Neural cell (in vitro differentiated cells): ENCODE measurements at regions not wholly inside any gene's neighbourhood (a gene's known extent, or its start where the extent isn't known, plus 50 kb on each side); places are given as distances from the start of the nearest gene placed in this dataset.
"Not testable (repeated sequence)": the region's sequence is repeated elsewhere in the genome, so short reads cannot be mapped to it uniquely, and the experiment has no call there.

Experiments used
- H2AFZ ChIP-seq: fragments of 200-600, 300-800 bp; sonication (generic), shearing (Covaris generic); 2 replicates; pipeline ENCODE4 v1.6.0; 2014; ENCODE audit warnings: low read depth, mild to moderate bottlenecking, antibody characterized with exemption, low read length, moderate library complexity
- H3F3A ChIP-seq: fragments of 200-600 bp; shearing (Covaris generic); 2 replicates; pipeline ENCODE4 v1.6.1; 2016; ENCODE audit warnings: mild to moderate bottlenecking, moderate library complexity, mixed read lengths, antibody characterized with exemption, low read length; ENCODE audit not compliant: insufficient read depth, poor library complexity, severe bottlenecking
- H3K27ac ChIP-seq: fragments of 200-600, 300-800 bp; sonication (generic), shearing (Covaris generic); 2 replicates; pipeline ENCODE4 v1.5.1; 2014; ENCODE audit warnings: mild to moderate bottlenecking, low read length, moderate library complexity
- H3K27me3 ChIP-seq: fragments of 300-800, 200-600 bp; sonication (generic), shearing (Covaris generic); 2 replicates; pipeline ENCODE4 v1.6.0; 2014; ENCODE audit warnings: mild to moderate bottlenecking, low read depth, low read length, moderate library complexity; ENCODE audit not compliant: insufficient read depth
- H3K36me3 ChIP-seq: fragments of 300-800, 200-600 bp; sonication (generic), shearing (Covaris generic); 2 replicates; pipeline ENCODE4 v1.5.1; 2014; ENCODE audit warnings: mild to moderate bottlenecking, antibody characterized with exemption, low read length, moderate library complexity; ENCODE audit not compliant: insufficient read depth
- H3K4me2 ChIP-seq: fragments of 300-800, 200-600 bp; sonication (generic), shearing (Covaris generic); 2 replicates; pipeline ENCODE4 v1.6.0; 2014; ENCODE audit warnings: mild to moderate bottlenecking, low read length
- H3K4me3 ChIP-seq: fragments of 300-800, 200-600 bp; sonication (generic), shearing (Covaris generic); 2 replicates; pipeline ENCODE4 v1.5.1; 2014; ENCODE audit warnings: mild to moderate bottlenecking, low read length, moderate library complexity
- H3K79me2 ChIP-seq: fragments of 200-600 bp; shearing (Covaris generic); replicated peaks from 2 replicates; pipeline ENCODE4 v1.6.0; 2014; ENCODE audit warnings: mild to moderate bottlenecking, low read length, moderate library complexity; ENCODE audit not compliant: insufficient read depth
- H3K9ac ChIP-seq: fragments of 300-800, 200-600 bp; sonication (generic), shearing (Covaris generic); 2 replicates; pipeline ENCODE4 v1.6.1; 2016; ENCODE audit warnings: mild to moderate bottlenecking, low read length, mixed read lengths
- H3K9me2 ChIP-seq: fragments of 200-600 bp; shearing (Covaris generic); 2 replicates; pipeline ENCODE4 v1.6.1; 2016; ENCODE audit warnings: mild to moderate bottlenecking, low read length, mixed read lengths; ENCODE audit not compliant: insufficient read depth
- H3K9me3 ChIP-seq: fragments of 200-600, 300-800 bp; sonication (generic), shearing (Covaris generic); 2 replicates; pipeline ENCODE4 v1.6.1; 2016; ENCODE audit warnings: mild to moderate bottlenecking, mixed run types, low read length, moderate library complexity, mixed read lengths
- H4K20me1 ChIP-seq: fragments of 200-600 bp; shearing (Covaris generic); 2 replicates; pipeline ENCODE4 v1.6.1; 2016; ENCODE audit warnings: mild to moderate bottlenecking, mixed run types; ENCODE audit not compliant: insufficient read depth
- CTCF ChIP-seq: fragments of 450-650 bp; IDR thresholded peaks from 2 replicates; pipeline ENCODE4 v1.5.1; 2014; ENCODE audit warnings: antibody characterized with exemption, mild to moderate bottlenecking, moderate library complexity; ENCODE audit not compliant: poor library complexity, severe bottlenecking
- EP300 ChIP-seq: fragments of 450-650 bp; conservative IDR thresholded peaks from 2 replicates; pipeline ENCODE4 v1.6.1; 2014; ENCODE audit warnings: antibody characterized with exemption, mild to moderate bottlenecking, moderate library complexity; ENCODE audit not compliant: poor library complexity, severe bottlenecking
- EZH2 ChIP-seq: fragments of 200-600, 300-800 bp; shearing (Covaris generic), sonication (generic); IDR thresholded peaks from 2 replicates; pipeline ENCODE4 v1.6.1; 2014; ENCODE audit warnings: antibody characterized with exemption, low read length, borderline replicate concordance, mild to moderate bottlenecking; ENCODE audit not compliant: insufficient read depth, poor library complexity, severe bottlenecking
- MXI1 ChIP-seq: fragments of 450-650 bp; conservative IDR thresholded peaks from 2 replicates; pipeline ENCODE4 v1.6.1; 2014; ENCODE audit warnings: antibody characterized with exemption, mild to moderate bottlenecking; ENCODE audit not compliant: poor library complexity, severe bottlenecking
- POLR2AphosphoS5 ChIP-seq: IDR thresholded peaks from 2 replicates; pipeline ENCODE4 v1.6.1; 2012
- RAD21 ChIP-seq: fragments of 450-650 bp; conservative IDR thresholded peaks from 2 replicates; pipeline ENCODE4 v1.6.1; 2014; ENCODE audit warnings: antibody characterized with exemption, mild to moderate bottlenecking, moderate library complexity
- REST ChIP-seq: IDR thresholded peaks from 2 replicates; pipeline ENCODE4 v1.6.1; 2012; ENCODE audit warnings: borderline replicate concordance
- SMC3 ChIP-seq: fragments of 450-650 bp; conservative IDR thresholded peaks from 2 replicates; pipeline ENCODE4 v1.6.1; 2014; ENCODE audit warnings: antibody characterized with exemption, mild to moderate bottlenecking, moderate library complexity; ENCODE audit not compliant: poor library complexity
- TAF1 ChIP-seq: IDR thresholded peaks from 2 replicates; pipeline ENCODE4 v1.6.1; 2012; ENCODE audit warnings: low read depth

- not testable (repeated sequence) for H3K9ac ChIP-seq, H3K4me2 ChIP-seq, H3K27ac ChIP-seq, H2AFZ ChIP-seq, H3F3A ChIP-seq, H3K36me3 ChIP-seq, H3K79me2 ChIP-seq, H4K20me1 ChIP-seq, H3K27me3 ChIP-seq, H3K4me3 ChIP-seq, H3K9me3 ChIP-seq, H3K9me2 ChIP-seq
Observed at GRCh38 chr17:30594953-30595371, 117.8 kb downstream of the GOSR1 start.

GRCh38 chr17:30594223-30594952 lies 117.2 kb downstream of the GOSR1 start:
- TF ChIP-seq POLR2AphosphoS5: no peak
- no peak for TF ChIP-seq RAD21
- no peak for TF ChIP-seq TAF1
- TF ChIP-seq CTCF: no peak
- no peak for TF ChIP-seq EP300
- TF ChIP-seq EZH2: no peak
- TF ChIP-seq SMC3: no peak
- TF ChIP-seq REST: no peak
- TF ChIP-seq MXI1: no peak
- Histone ChIP-seq H2AFZ (no peak overlapping the region), H3K27me3 (no peaks in the 10 kb centered on the region), H3K9me2 (no peaks in the 10 kb centered on the region), H3K9ac (no peak overlapping the region), H3F3A (no peaks in the 10 kb centered on the region), H3K4me2 (no peak overlapping the region), H3K9me3 (no peaks in the 10 kb centered on the region), H3K4me3 (no peak overlapping the region), H3K27ac (no peak overlapping the region), H3K79me2 (no peaks in the 10 kb centered on the region), H4K20me1 (no peaks in the 10 kb centered on the region), H3K36me3 (no peaks in the 10 kb centered on the region)
